Activated CD8-positive, alpha-beta T cell treated with anti-CD3 and anti-CD28 coated beads for 36 hours (primary cell): ENCODE measurements at regions not wholly inside any gene's neighbourhood (a gene's known extent, or its start where the extent isn't known, plus 50 kb on each side); places are given as distances from the start of the nearest gene placed in this dataset.

Experiments used
- ATAC-seq: fragments of 200-7000 bp; cut with Tn5 transposase; one replicate; pipeline ENCODE4 v1.10.0; 2021; ENCODE audit warnings: mild to moderate bottlenecking, moderate library complexity
- CTCF ChIA-PET: fragments of 350-600 bp; sonication (Branson Sonifier 250); formaldehyde crosslinking; loops from one replicate; lab custom pipeline; 2021; ENCODE audit warnings: antibody characterized with exemption; lab: Charles Lee
- POLR2A ChIA-PET: fragments of 350-600 bp; sonication (Branson Sonifier 250); formaldehyde crosslinking; loops from one replicate; lab custom pipeline; 2021; ENCODE audit warnings: antibody characterized with exemption; lab: Charles Lee
- DNase-seq: peaks from one replicate; pipeline ENCODE4 v3.0.0-alpha.2; 2020
- H3K27ac Mint-ChIP-seq: one replicate; pipeline ENCODE4 v1.8.0; 2021; ENCODE audit warnings: mild to moderate bottlenecking, mixed read lengths
- H3K27me3 Mint-ChIP-seq: one replicate; pipeline ENCODE4 v1.8.0; 2021; ENCODE audit warnings: mixed read lengths
- H3K36me3 Mint-ChIP-seq: one replicate; pipeline ENCODE4 v1.8.0; 2021; ENCODE audit warnings: low read depth, mixed read lengths
- H3K4me1 Mint-ChIP-seq: one replicate; pipeline ENCODE4 v1.8.0; 2021; ENCODE audit warnings: low read depth, mixed read lengths
- H3K4me3 Mint-ChIP-seq: one replicate; pipeline ENCODE4 v1.8.0; 2021; ENCODE audit warnings: mild to moderate bottlenecking, moderate library complexity, mixed read lengths
- H3K9me3 Mint-ChIP-seq: one replicate; pipeline ENCODE4 v1.8.0; 2021; ENCODE audit warnings: mixed read lengths
- CTCF ChIP-seq: fragments of 200-600 bp; IDR thresholded peaks from one replicate; pipeline ENCODE4 v1.8.0; 2022; ENCODE audit warnings: antibody characterized with exemption, mild to moderate bottlenecking
- intact Hi-C: fragments of 100-400 bp; cut with micrococcal nuclease; formaldehyde crosslinking; loops from one replicate; pipeline ENCODE4 v1.10.0; 2022

- Mint-ChIP-seq H3K27me3 (peaks cover 5% of the 10 kb centered on the region), H3K9me3 (no peaks in the 10 kb centered on the region), H3K36me3 (no peaks in the 10 kb centered on the region), H3K4me3 (no peak overlapping the region), H3K4me1 (no peaks in the 10 kb centered on the region), H3K27ac (no peak overlapping the region)
- CTCF ChIA-PET, result no interaction called here
- DNase-seq (no peak), ATAC-seq (no peak)
- TF ChIP-seq CTCF, result no peak
- POLR2A ChIA-PET, result no interaction called here
- intact Hi-C loops, result no loop called here
Measured at GRCh38 chr22:49522582-49523373, 304.9 kb downstream of the BRD1 start.

- H3K36me3 Mint-ChIP-seq, result no peaks in the 10 kb centered on the region
- H3K4me3 Mint-ChIP-seq, result no peak overlapping the region
- ChIA-PET POLR2A (no interaction called here), CTCF (no interaction called here)
- peaks cover 5% of the 10 kb centered on the region for H3K27me3 Mint-ChIP-seq
- H3K9me3 Mint-ChIP-seq, result no peaks in the 10 kb centered on the region
- H3K27ac Mint-ChIP-seq, result no peak overlapping the region
- no peak for DNase-seq
- intact Hi-C loops, result no loop called here
- no peaks in the 10 kb centered on the region for H3K4me1 Mint-ChIP-seq
- no peak for ATAC-seq
- TF ChIP-seq CTCF, result no peak
Measured at GRCh38 chr22:49521787-49522224, 305.9 kb downstream of the BRD1 start.

- DNase-seq, result no peak
- H3K4me3 Mint-ChIP-seq, result no peak overlapping the region
- no peak overlapping the region for H3K27ac Mint-ChIP-seq
- intact Hi-C loops, result no loop called here
- no peaks in the 10 kb centered on the region for H3K9me3 Mint-ChIP-seq
- H3K36me3 Mint-ChIP-seq, result no peaks in the 10 kb centered on the region
- H3K4me1 Mint-ChIP-seq, result no peaks in the 10 kb centered on the region
- no peak for TF ChIP-seq CTCF
- peaks cover 5% of the 10 kb centered on the region for H3K27me3 Mint-ChIP-seq
- POLR2A ChIA-PET, result no interaction called here
- no peak for ATAC-seq
- CTCF ChIA-PET, result no interaction called here
Measured at GRCh38 chr22:49519117-49519737, 308.4 kb downstream of the BRD1 start.

GRCh38 chr22:49518436-49518970, 309.2 kb downstream of the BRD1 start:
- ChIA-PET CTCF (no interaction called here), POLR2A (no interaction called here)
- Mint-ChIP-seq H3K4me1 (peaks cover 1% of the 10 kb centered on the region), H3K4me3 (no peak overlapping the region), H3K36me3 (no peaks in the 10 kb centered on the region), H3K9me3 (no peaks in the 10 kb centered on the region), H3K27me3 (peaks cover 5% of the 10 kb centered on the region), H3K27ac (no peak overlapping the region)
- no peak for DNase-seq
- no peak for ATAC-seq
- no peak for TF ChIP-seq CTCF
- intact Hi-C loops, result no loop called here

DNA sequence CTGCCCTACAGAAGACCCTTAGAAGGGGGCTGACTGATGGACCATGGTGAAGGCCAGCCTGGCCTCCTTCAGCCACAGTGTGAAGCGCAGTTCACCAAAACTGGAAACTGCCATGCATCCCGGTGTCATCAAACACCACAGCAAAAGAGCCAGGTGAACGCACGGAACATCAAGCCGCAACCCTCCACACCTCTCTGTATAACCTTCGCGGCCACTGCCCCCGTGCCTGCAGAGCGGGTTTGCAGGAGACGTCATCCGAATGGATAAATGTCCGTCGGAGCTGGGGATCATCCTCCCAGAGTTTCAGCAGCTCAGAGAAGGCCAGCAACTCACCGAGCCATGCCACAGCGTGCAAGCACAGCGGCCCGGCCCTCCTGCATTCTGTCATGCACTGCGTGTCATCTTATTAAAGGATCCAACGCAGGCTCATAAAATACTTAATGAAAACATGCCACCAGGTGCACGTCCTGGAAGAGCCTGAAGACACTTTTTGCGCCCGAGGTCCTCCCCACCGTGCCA, 309.9 kb downstream of the BRD1 start:
- TF ChIP-seq CTCF, result no peak
- no peak overlapping the region for H3K4me3 Mint-ChIP-seq
- H3K9me3 Mint-ChIP-seq, result no peaks in the 10 kb centered on the region
- H3K27me3 Mint-ChIP-seq, result peaks cover 5% of the 10 kb centered on the region
- CTCF ChIA-PET, result no interaction called here
- DNase-seq (no peak), ATAC-seq (no peak)
- no peaks in the 10 kb centered on the region for H3K36me3 Mint-ChIP-seq
- intact Hi-C loops, result no loop called here
- peaks cover 2% of the 10 kb centered on the region for H3K4me1 Mint-ChIP-seq
- POLR2A ChIA-PET, result no interaction called here
- H3K27ac Mint-ChIP-seq, result no peak overlapping the region
